OCI-LY7 (cell line): ENCODE measurements at regions not wholly inside any gene's neighbourhood (a gene's known extent, or its start where the extent isn't known, plus 50 kb on each side); places are given as distances from the start of the nearest gene placed in this dataset.
"Not testable (repeated sequence)": the region's sequence is repeated elsewhere in the genome, so short reads cannot be mapped to it uniquely, and the experiment has no call there.

Experiments used
- BruUV-seq: library from RNA; stranded (reverse); fragments of 400-500 nt; replicated peaks from 2 replicates; lab custom pipeline; 2021; lab: Mats Ljungman, UMichigan
- CTCF ChIA-PET: fragments of 300-600 bp; sonication (Branson Sonifier 250); formaldehyde crosslinking; loops from one replicate; lab custom pipeline; 2022; ENCODE audit warnings: antibody characterized with exemption; ENCODE audit not compliant: unreplicated experiment; lab: Charles Lee
- POLR2A ChIA-PET: fragments of 300-600 bp; sonication (Branson Sonifier 250); formaldehyde crosslinking; loops from one replicate; lab custom pipeline; 2022; ENCODE audit warnings: antibody characterized with exemption; lab: Charles Lee
- DNase-seq: peaks from one replicate; pipeline ENCODE4 v3.0.0-alpha.2; 2015; ENCODE audit warnings: low spot score
- H2AFZ ChIP-seq: fragments of 200-600 bp; sonication (generic), shearing (Covaris generic); 2 replicates; pipeline ENCODE4 v1.6.1; 2014; ENCODE audit warnings: mild to moderate bottlenecking, antibody characterized with exemption, low read length, moderate library complexity
- H3K27ac ChIP-seq: fragments of 200-600 bp; sonication (generic); 2 replicates; pipeline ENCODE4 v1.5.1; 2014; ENCODE audit warnings: mixed run types, low read depth, mild to moderate bottlenecking, moderate library complexity, low read length, inconsistent platforms; ENCODE audit not compliant: poor library complexity, severe bottlenecking
- H3K36me3 ChIP-seq: fragments of 200-600 bp; sonication (generic); 2 replicates; pipeline ENCODE4 v1.6.1; 2014; ENCODE audit warnings: mild to moderate bottlenecking, antibody characterized with exemption, low read length, moderate library complexity, mixed read lengths; ENCODE audit not compliant: insufficient read depth
- H3K4me1 ChIP-seq: fragments of 200-600 bp; sonication (generic); 2 replicates; pipeline ENCODE4 v1.5.1; 2014; ENCODE audit warnings: mild to moderate bottlenecking, low read length; ENCODE audit not compliant: insufficient read depth, poor library complexity, severe bottlenecking
- H3K4me2 ChIP-seq: fragments of 200-600 bp; sonication (generic); 2 replicates; pipeline ENCODE4 v1.6.1; 2014; ENCODE audit warnings: mild to moderate bottlenecking, low read length
- H3K4me3 ChIP-seq: fragments of 200-600 bp; sonication (generic); 2 replicates; pipeline ENCODE4 v1.5.1; 2014; ENCODE audit warnings: mild to moderate bottlenecking, low read depth, low read length; ENCODE audit not compliant: poor library complexity, severe bottlenecking
- H3K79me2 ChIP-seq: fragments of 200-600 bp; sonication (generic); 2 replicates; pipeline ENCODE4 v1.6.1; 2016; ENCODE audit warnings: low read depth, mild to moderate bottlenecking, low read length, moderate library complexity, mixed read lengths; ENCODE audit not compliant: insufficient read depth
- H3K9me2 ChIP-seq: fragments of 200-600 bp; sonication (generic); 2 replicates; pipeline ENCODE4 v1.6.1; 2016; ENCODE audit warnings: mild to moderate bottlenecking, low read length, mixed read lengths; ENCODE audit not compliant: insufficient read depth
- H3K9me3 ChIP-seq: fragments of 200-600 bp; sonication (generic); 2 replicates; pipeline ENCODE4 v1.6.1; 2014; ENCODE audit warnings: mild to moderate bottlenecking, mixed run types, low read length, mixed read lengths
- H4K20me1 ChIP-seq: fragments of 200-600 bp; sonication (generic); 2 replicates; pipeline ENCODE4 v1.6.1; 2014; ENCODE audit warnings: mild to moderate bottlenecking, antibody characterized with exemption, low read length, moderate library complexity, mixed read lengths; ENCODE audit not compliant: insufficient read depth
- CTCF ChIP-seq: fragments of 200-600 bp; sonication (generic); conservative IDR thresholded peaks from 2 replicates; pipeline ENCODE4 v1.5.1; 2014; ENCODE audit warnings: mild to moderate bottlenecking, antibody characterized with exemption, low read length, moderate library complexity, mixed read lengths
- EZH2phosphoT487 ChIP-seq: fragments of 200-600 bp; sonication (generic); IDR thresholded peaks from 2 replicates; pipeline ENCODE4 v1.6.1; 2018; ENCODE audit warnings: low read depth, borderline replicate concordance, mild to moderate bottlenecking, mixed run types, antibody characterized with exemption, low read length, moderate library complexity, mixed read lengths
- intact Hi-C: fragments of 100-400 bp; cut with micrococcal nuclease; formaldehyde crosslinking; loops from one replicate; pipeline ENCODE4 v1.10.0; 2022; ENCODE audit not compliant: unreplicated experiment

- Histone ChIP-seq H3K9me2 (no peaks in the 10 kb centered on the region), H3K27ac (no peak overlapping the region), H4K20me1 (no peaks in the 10 kb centered on the region), H3K9me3 (peaks cover 56% of the 10 kb centered on the region), H3K36me3 (no peaks in the 10 kb centered on the region), H3K4me1 (no peaks in the 10 kb centered on the region), H2AFZ (no peak overlapping the region), H3K4me3 (no peak overlapping the region), H3K4me2 (no peak overlapping the region), H3K79me2 (no peaks in the 10 kb centered on the region)
- intact Hi-C loops = no loop called here
- no peak for TF ChIP-seq CTCF
- no peak for TF ChIP-seq EZH2phosphoT487
- BruUV-seq = no TSS peak
- CTCF ChIA-PET = no interaction called here
- DNase-seq = no peak
- POLR2A ChIA-PET = no interaction called here
Measured at GRCh38 chr13:89401264-89401675, 1730.1 kb downstream of the SLITRK5 start.

GRCh38 chr13:89402211-89402610, 1731.0 kb downstream of the SLITRK5 start:
- Histone ChIP-seq H3K4me3 (no peak overlapping the region), H3K36me3 (no peaks in the 10 kb centered on the region), H4K20me1 (no peaks in the 10 kb centered on the region), H3K4me2 (no peak overlapping the region), H3K9me3 (peaks cover 56% of the 10 kb centered on the region), H3K27ac (no peak overlapping the region), H3K9me2 (no peaks in the 10 kb centered on the region), H2AFZ (no peak overlapping the region), H3K4me1 (no peaks in the 10 kb centered on the region), H3K79me2 (no peaks in the 10 kb centered on the region)
- CTCF ChIA-PET = no interaction called here
- DNase-seq = no peak
- BruUV-seq = no TSS peak
- POLR2A ChIA-PET = no interaction called here
- TF ChIP-seq CTCF (no peak), EZH2phosphoT487 (no peak)
- intact Hi-C loops = no loop called here

GRCh38 chr13:89406096-89406495, 1734.9 kb downstream of the SLITRK5 start:
- H3K9me2 ChIP-seq, DNase-seq, H3K4me3 ChIP-seq, H3K4me2 ChIP-seq, H3K27ac ChIP-seq, H3K4me1 ChIP-seq, H2AFZ ChIP-seq, CTCF ChIA-PET, intact Hi-C loops, BruUV-seq, H3K79me2 ChIP-seq, H4K20me1 ChIP-seq, POLR2A ChIA-PET, H3K36me3 ChIP-seq: not testable (repeated sequence)
- peaks cover 27% of the 10 kb centered on the region; the same call in 1 of the 2 replicates for H3K9me3 ChIP-seq
